Sigmoid colon (tissue), 6 donors: ENCODE measurements at regions not wholly inside any gene's neighbourhood (a gene's known extent, or its start where the extent isn't known, plus 50 kb on each side); places are given as distances from the start of the nearest gene placed in this dataset.
A peak's percentile ranks its signal among the peaks of the same experiment; 100 is the strongest.

ENCODE experiments used
- DNase-seq: peaks from one replicate; pipeline ENCODE4 v3.0.0-alpha.2; 2019
- H3K27ac ChIP-seq, 4 donors: fragments of 200-600 bp; sonication (generic); one replicate each; pipeline ENCODE4 v1.5.1; 2016 to 2019; ENCODE audit warnings: mild to moderate bottlenecking in 1 of 4
- H3K27me3 ChIP-seq, 3 donors: fragments of 200-600 bp; sonication (generic); one replicate each; pipeline ENCODE4 v1.5.1; 2019; ENCODE audit warnings: mild to moderate bottlenecking in 1 of 3
- H3K36me3 ChIP-seq, 4 donors: fragments of 200-600 bp; sonication (generic); one replicate each; pipeline ENCODE4 v1.5.1; 2016 to 2019
- H3K4me1 ChIP-seq, 4 donors: fragments of 200-600 bp; sonication (generic); one replicate each; pipeline ENCODE4 v1.5.1; 2017 to 2019
- H3K4me3 ChIP-seq, 4 donors: fragments of 200-600 bp; sonication (generic); one replicate each; pipeline ENCODE4 v1.5.1; 2017 to 2019; ENCODE audit warnings: mild to moderate bottlenecking in 2 of 4, moderate library complexity in 1 of 4
- H3K9me3 ChIP-seq, 4 donors: fragments of 200-600 bp in 3 of 4; sonication (generic) in 3 of 4; one replicate each; pipeline versions ENCODE4 v1.5.1 to v1.6.1; 2013 to 2019
- CTCF ChIP-seq, 4 experiments: fragments of 450-650 bp in 3 of 4; fragments of 200-600 bp in 1 of 4; IDR thresholded peaks; one replicate each; pipeline ENCODE4 v1.5.1; 2016 to 2019; ENCODE audit warnings: antibody characterized with exemption in 4 of 4, mild to moderate bottlenecking in 3 of 4, moderate library complexity in 2 of 4
- EP300 ChIP-seq, 4 donors: sonication (generic); formaldehyde crosslinking; IDR thresholded peaks; one replicate each; pipeline ENCODE4 v1.6.1; 2017; ENCODE audit warnings: antibody characterized with exemption in 4 of 4
- POLR2A ChIP-seq, 2 donors: fragments of 450-650 bp; IDR thresholded peaks; one replicate each; pipeline ENCODE4 v1.6.1; 2016; ENCODE audit warnings: antibody characterized with exemption in 2 of 2, mild to moderate bottlenecking in 2 of 2, moderate library complexity in 2 of 2
- POLR2AphosphoS5 ChIP-seq, 4 donors: sonication (generic); formaldehyde crosslinking; IDR thresholded peaks; one replicate each; pipeline ENCODE4 v1.6.1; 2017; ENCODE audit warnings: antibody characterized with exemption in 4 of 4
- WGBS, 2 donors: extraction: QIAGEN DNeasy Blood & Tissue Kit; methylation state at CpG; one replicate each; pipeline ENCODE4 v1.1.7; 2013; 5-methylcytosine and 5-hydroxymethylcytosine counted together
- intact Hi-C: fragments of 100-400 bp; cut with DNase I; formaldehyde crosslinking; loops from one replicate; pipeline ENCODE4 v1.15.1; 2023
- donor health status: healthy with polysubstance abuse.
- donor health status: healthy.

- DNase-seq = no peak
- TF ChIP-seq POLR2A (IDR thresholded peaks at IDR 0.05) (no peak), CTCF (IDR thresholded peaks at IDR 0.05) (no peak)
- intact Hi-C loops = no loop called here
- 93 to 94% methylated on average over 6 of the region's 6 CpGs for WGBS, 2 donors
- Histone ChIP-seq H3K36me3 (no peaks in the 10 kb centered on the region), H3K27me3 (no peaks in the 10 kb centered on the region), H3K4me1 (no peaks in the 10 kb centered on the region), H3K9me3 (no peaks in the 10 kb centered on the region), H3K4me3 (no peak overlapping the region), H3K27ac (no peak overlapping the region)
Measured at GRCh38 chr6:112804638-112805330, 457.7 kb downstream of the RFPL4B start.

GRCh38 chr6:112806163-112806865 lies 459.2 kb downstream of the RFPL4B start:
- Histone ChIP-seq H3K27ac (no peak overlapping the region), H3K4me3 (no peak overlapping the region), H3K9me3 (no peaks in the 10 kb centered on the region), H3K36me3 (no peaks in the 10 kb centered on the region), H3K27me3 (no peaks in the 10 kb centered on the region), H3K4me1 (no peaks in the 10 kb centered on the region)
- no peak for TF ChIP-seq EP300 (IDR thresholded peaks at IDR 0.05)
- TF ChIP-seq POLR2A (IDR thresholded peaks at IDR 0.05) = no peak
- intact Hi-C loops = no loop called here
- 88 to 89% methylated on average over 4 of the region's 4 CpGs for WGBS, 2 donors
- DNase-seq = no peak

GRCh38 chr6:112821476-112821875 lies 474.3 kb downstream of the RFPL4B start:
- WGBS, 2 donors = 56 to 82% methylated on average over 1 of the region's 1 CpG
- H3K4me1 ChIP-seq = no peaks in the 10 kb centered on the region
- TF ChIP-seq CTCF (IDR thresholded peaks at IDR 0.05) (no peak), POLR2AphosphoS5 (IDR thresholded peaks at IDR 0.05) (no peak), EP300 (IDR thresholded peaks at IDR 0.05) (no peak), POLR2A (IDR thresholded peaks at IDR 0.05) (no peak)
- intact Hi-C loops = no loop called here
- no peaks in the 10 kb centered on the region for H3K36me3 ChIP-seq
- H3K9me3 ChIP-seq = no peaks in the 10 kb centered on the region
- no peak for DNase-seq
- H3K4me3 ChIP-seq = no peak overlapping the region
- H3K27me3 ChIP-seq = no peaks in the 10 kb centered on the region
- H3K27ac ChIP-seq = no peak overlapping the region

GRCh38 chr6:112822769-112823168 lies 475.6 kb downstream of the RFPL4B start:
- DNase-seq = no peak
- WGBS, 2 donors = 72 to 77% methylated on average over 2 of the region's 2 CpGs
- no peak overlapping the region for H3K27ac ChIP-seq
- TF ChIP-seq POLR2A (IDR thresholded peaks at IDR 0.05) (no peak), EP300 (IDR thresholded peaks at IDR 0.05) (no peak), POLR2AphosphoS5 (IDR thresholded peaks at IDR 0.05) (no peak), CTCF (IDR thresholded peaks at IDR 0.05) (no peak)
- no peaks in the 10 kb centered on the region for H3K36me3 ChIP-seq
- H3K9me3 ChIP-seq = no peaks in the 10 kb centered on the region
- no peaks in the 10 kb centered on the region for H3K27me3 ChIP-seq
- no peak overlapping the region for H3K4me3 ChIP-seq
- intact Hi-C loops = no loop called here
- no peaks in the 10 kb centered on the region for H3K4me1 ChIP-seq

- no peaks in the 10 kb centered on the region for H3K36me3 ChIP-seq
- WGBS, 2 donors = 40 to 48% methylated on average over 2 of the region's 2 CpGs
- no peaks in the 10 kb centered on the region for H3K4me1 ChIP-seq
- H3K27me3 ChIP-seq = no peaks in the 10 kb centered on the region
- DNase-seq = peak; percentile 64
- TF ChIP-seq CTCF (IDR thresholded peaks at IDR 0.05) = no peak
- TF ChIP-seq POLR2AphosphoS5 (IDR thresholded peaks at IDR 0.05) = no peak
- TF ChIP-seq POLR2A (IDR thresholded peaks at IDR 0.05) = no peak
- no peak for TF ChIP-seq EP300 (IDR thresholded peaks at IDR 0.05)
- intact Hi-C loops = no loop called here
- H3K4me3 ChIP-seq = no peak overlapping the region
- no peaks in the 10 kb centered on the region for H3K9me3 ChIP-seq
- no peak overlapping the region for H3K27ac ChIP-seq
Measured at GRCh38 chr6:112827793-112828192, 480.7 kb downstream of the RFPL4B start.
